ENCODE measurements at regions not wholly inside any gene's neighbourhood (a gene's known extent, or its start where the extent isn't known, plus 50 kb on each side); places are given as distances from the start of the nearest gene placed in this dataset.
A peak's percentile ranks its signal among the peaks of the same experiment; 100 is the strongest.

DNA sequence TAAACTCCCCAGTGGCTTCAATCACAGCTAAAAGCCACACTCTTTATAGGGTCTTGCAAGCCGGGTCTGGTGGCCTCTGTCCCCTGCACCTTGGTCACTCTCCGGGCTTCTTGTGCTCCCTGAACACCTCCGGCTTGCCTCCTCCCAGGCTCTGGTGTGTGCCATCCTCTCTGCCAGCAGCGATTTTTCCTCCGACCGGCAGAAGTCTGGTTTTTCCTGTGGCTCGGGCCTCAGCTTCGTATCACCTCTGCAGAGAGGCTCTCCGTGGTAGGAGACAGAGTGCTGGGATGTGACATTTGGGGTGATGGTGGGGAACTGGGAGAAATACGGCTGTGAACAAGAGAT lies 58.8 kb upstream of the HPCAL1 start:
- intact Hi-C loops (cut with DNase I) = no loop called here
- Histone ChIP-seq H3K4me3 (no peak overlapping the region), H3K36me3 (no peaks in the 10 kb centered on the region), H3K27ac (no peak overlapping the region), H3K9me3 (no peaks in the 10 kb centered on the region), H3K27me3 (no peaks in the 10 kb centered on the region), H3K4me1 (no peaks in the 10 kb centered on the region)
- ATAC-seq (no peak), DNase-seq (peak in 2 of 3 donors; percentile 35 to 43)
- TF ChIP-seq POLR2A (IDR thresholded peaks at IDR 0.05) = no peak
- TF ChIP-seq, protein P1, sequence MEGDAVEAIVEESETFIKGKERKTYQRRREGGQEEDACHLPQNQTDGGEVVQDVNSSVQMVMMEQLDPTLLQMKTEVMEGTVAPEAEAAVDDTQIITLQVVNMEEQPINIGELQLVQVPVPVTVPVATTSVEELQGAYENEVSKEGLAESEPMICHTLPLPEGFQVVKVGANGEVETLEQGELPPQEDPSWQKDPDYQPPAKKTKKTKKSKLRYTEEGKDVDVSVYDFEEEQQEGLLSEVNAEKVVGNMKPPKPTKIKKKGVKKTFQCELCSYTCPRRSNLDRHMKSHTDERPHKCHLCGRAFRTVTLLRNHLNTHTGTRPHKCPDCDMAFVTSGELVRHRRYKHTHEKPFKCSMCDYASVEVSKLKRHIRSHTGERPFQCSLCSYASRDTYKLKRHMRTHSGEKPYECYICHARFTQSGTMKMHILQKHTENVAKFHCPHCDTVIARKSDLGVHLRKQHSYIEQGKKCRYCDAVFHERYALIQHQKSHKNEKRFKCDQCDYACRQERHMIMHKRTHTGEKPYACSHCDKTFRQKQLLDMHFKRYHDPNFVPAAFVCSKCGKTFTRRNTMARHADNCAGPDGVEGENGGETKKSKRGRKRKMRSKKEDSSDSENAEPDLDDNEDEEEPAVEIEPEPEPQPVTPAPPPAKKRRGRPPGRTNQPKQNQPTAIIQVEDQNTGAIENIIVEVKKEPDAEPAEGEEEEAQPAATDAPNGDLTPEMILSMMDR (IDR thresholded peaks at IDR 0.05) = no peak
- 87% methylated on average over 9 of the region's 10 CpGs for WGBS (ENCODE audit: insufficient coverage, low coverage, low lambda C conversion rate, missing lambda C conversion rate)

DNA sequence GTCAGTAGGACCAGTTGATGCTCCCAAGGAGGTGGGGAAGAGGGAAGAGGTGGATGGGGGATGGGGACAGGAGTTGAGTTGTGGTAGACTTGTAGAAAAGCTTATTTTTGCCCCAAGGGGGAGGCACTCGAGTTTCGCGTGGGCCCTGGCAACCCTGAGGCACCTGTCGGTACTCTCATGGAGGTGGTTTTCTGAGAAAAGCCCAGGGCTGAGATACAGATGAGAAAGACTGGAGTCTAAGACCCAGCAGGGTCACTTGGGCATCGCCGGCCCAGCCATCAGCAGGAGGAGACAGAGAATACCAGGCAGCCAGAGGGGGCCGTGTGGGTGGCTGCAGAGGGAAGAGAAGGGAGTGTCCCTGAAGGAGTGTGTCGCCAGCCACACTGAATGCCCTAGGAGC lies 57.7 kb upstream of the HPCAL1 start:
- Histone ChIP-seq H3K9me3 (no peaks in the 10 kb centered on the region), H3K4me1 (no peaks in the 10 kb centered on the region), H3K27ac (no peak overlapping the region), H3K36me3 (no peaks in the 10 kb centered on the region), H3K4me3 (no peak overlapping the region), H3K27me3 (no peaks in the 10 kb centered on the region)
- intact Hi-C loops (cut with DNase I) = no loop called here
- DNase-seq (peak in 1 of 3 donors; percentile 17), ATAC-seq (no peak)
- no peak for TF ChIP-seq POLR2A (IDR thresholded peaks at IDR 0.05)
- WGBS (ENCODE audit: insufficient coverage, low coverage, low lambda C conversion rate, missing lambda C conversion rate) = 74% methylated on average over 5 of the region's 8 CpGs

DNA sequence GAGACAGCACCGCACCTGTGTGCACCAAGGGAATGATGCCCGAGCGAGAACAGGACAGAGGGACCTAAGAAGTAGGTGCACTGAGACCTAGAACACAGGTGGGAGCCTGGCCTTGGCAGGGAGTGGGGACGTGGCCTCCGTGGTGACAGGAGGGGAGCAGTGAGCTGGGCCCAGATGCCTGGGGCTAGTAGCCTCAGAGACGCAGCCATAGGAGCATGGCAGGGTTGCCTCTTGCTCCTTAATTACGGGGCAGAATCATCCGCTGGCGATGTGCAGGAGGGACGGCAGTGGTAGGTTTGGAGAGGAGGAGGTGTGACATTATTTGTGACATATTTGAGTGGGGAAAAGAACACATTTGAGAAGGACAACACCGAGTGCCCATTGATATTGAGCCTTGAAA lies 57.0 kb upstream of the HPCAL1 start:
- Histone ChIP-seq H3K9me3 (no peaks in the 10 kb centered on the region), H3K4me1 (no peaks in the 10 kb centered on the region), H3K27ac (no peak overlapping the region), H3K27me3 (no peaks in the 10 kb centered on the region), H3K36me3 (no peaks in the 10 kb centered on the region), H3K4me3 (no peak overlapping the region)
- WGBS (ENCODE audit: insufficient coverage, low coverage, low lambda C conversion rate, missing lambda C conversion rate) = 88% methylated on average over 4 of the region's 11 CpGs
- intact Hi-C loops (cut with DNase I) = no loop called here
- no peak for TF ChIP-seq POLR2A (IDR thresholded peaks at IDR 0.05)
- TF ChIP-seq, protein P1 (IDR thresholded peaks at IDR 0.05) = no peak
- peak in 1 of 3 donors; percentile 36 for DNase-seq
- ATAC-seq = no peak

DNA sequence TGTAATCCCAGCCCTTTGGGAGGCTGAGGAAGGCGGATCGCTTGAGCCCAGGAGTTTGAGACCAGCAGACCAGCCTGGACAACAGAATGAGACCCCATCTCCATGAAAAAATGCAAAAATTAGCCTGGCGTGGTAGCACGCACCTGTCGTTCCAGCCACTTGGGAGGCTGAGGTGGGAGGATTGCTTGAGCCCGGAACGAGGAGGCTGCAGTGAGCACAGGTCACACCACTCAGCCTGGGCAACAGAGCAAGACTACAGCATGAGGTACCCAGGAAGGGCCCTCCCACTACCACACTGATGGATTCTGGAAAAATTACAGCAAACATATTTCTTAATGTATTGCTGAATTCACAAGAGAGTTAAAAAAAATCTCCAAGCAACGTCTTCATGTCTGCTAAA lies 56.3 kb upstream of the HPCAL1 start:
- H3K4me3 ChIP-seq = no peak overlapping the region
- no peak for ATAC-seq
- DNase-seq = peak in 1 of 3 donors; percentile 28
- H3K27me3 ChIP-seq = no peaks in the 10 kb centered on the region
- 83% methylated on average over 6 of the region's 8 CpGs for WGBS (ENCODE audit: insufficient coverage, low coverage, low lambda C conversion rate, missing lambda C conversion rate)
- no peaks in the 10 kb centered on the region for H3K4me1 ChIP-seq
- H3K36me3 ChIP-seq = no peaks in the 10 kb centered on the region
- H3K27ac ChIP-seq = no peak overlapping the region
- no peaks in the 10 kb centered on the region for H3K9me3 ChIP-seq
- intact Hi-C loops (cut with DNase I) = no loop called here
- TF ChIP-seq, protein P1 (IDR thresholded peaks at IDR 0.05) = no peak
- no peak for TF ChIP-seq POLR2A (IDR thresholded peaks at IDR 0.05)

DNA sequence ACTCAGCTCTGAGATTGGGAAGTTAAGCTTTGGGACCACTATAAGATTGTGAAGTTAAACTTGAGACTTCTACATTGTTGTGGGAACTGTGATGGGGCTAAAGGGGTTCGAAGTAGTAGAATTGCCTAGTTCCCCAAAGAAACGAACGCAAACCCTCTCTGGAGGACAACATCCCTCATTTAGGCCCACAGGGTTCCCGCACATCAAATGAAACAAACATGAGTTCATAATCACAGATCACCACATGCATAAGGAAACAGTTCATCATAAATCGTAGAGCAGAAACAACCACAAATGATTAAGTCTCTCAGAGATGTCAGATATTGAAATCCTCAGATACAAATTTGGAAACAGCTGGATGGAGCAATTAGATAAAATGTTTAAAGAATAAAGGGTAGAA lies 55.9 kb upstream of the HPCAL1 start:
- Histone ChIP-seq H3K9me3 (no peaks in the 10 kb centered on the region), H3K4me1 (no peaks in the 10 kb centered on the region), H3K4me3 (no peak overlapping the region), H3K36me3 (no peaks in the 10 kb centered on the region), H3K27me3 (no peaks in the 10 kb centered on the region), H3K27ac (no peak overlapping the region)
- intact Hi-C loops (cut with DNase I) = no loop called here
- 61% methylated on average over 5 of the region's 5 CpGs for WGBS (ENCODE audit: insufficient coverage, low coverage, low lambda C conversion rate, missing lambda C conversion rate)
- TF ChIP-seq POLR2A (IDR thresholded peaks at IDR 0.05) = no peak
- TF ChIP-seq, protein P1 (IDR thresholded peaks at IDR 0.05) = no peak
- no peak for ATAC-seq
- DNase-seq = no peak

Data from right lobe of liver (tissue), 6 donors.